Endometrial microvascular endothelial cells (primary cell): ENCODE measurements at regions not wholly inside any gene's neighbourhood (a gene's known extent, or its start where the extent isn't known, plus 50 kb on each side); places are given as distances from the start of the nearest gene placed in this dataset.
"Not testable (repeated sequence)": the region's sequence is repeated elsewhere in the genome, so short reads cannot be mapped to it uniquely, and the experiment has no call there.

Source experiments
- in situ Hi-C: cut with HindIII; loops from 2 replicates; pipeline ENCODE4 v1.10.0; 2017; ENCODE audit warnings: low sequenced_read_pairs, low pct_unique_long_range_greater_than_20kb; ENCODE audit errors: inconsistent ontology term

- in situ Hi-C loops = no loop called here
Observed at GRCh38 chr20:48375804-48376203, 452.0 kb downstream of the PREX1 start.

DNA sequence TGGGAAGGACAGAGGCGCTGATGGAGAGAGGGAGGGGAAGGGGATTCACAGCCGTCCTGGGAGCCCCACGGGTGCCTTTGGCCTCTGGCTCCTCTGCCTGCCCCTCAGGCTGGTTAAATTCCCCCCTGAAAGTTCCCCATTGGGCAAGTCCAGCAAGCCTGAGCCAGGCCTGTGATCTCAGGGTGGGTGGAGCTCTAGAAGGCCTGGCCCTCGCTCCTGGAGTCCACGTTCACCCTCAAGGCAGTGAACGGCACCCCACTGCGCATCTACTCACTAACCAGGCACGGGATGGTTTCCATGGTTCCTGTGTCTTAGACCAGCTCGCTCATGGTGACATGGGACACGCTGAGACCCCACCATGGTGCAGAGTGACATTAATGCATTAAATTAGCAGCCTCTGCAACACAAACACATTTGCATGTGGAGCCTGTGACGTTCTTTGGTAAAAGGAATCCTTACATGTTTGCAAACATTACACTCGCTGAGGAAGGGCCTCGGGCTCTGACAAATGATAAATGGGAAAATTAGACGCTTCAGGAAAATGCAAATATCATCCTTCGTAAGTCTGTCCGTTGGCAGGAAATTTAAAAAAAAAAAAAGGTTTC, 452.7 kb downstream of the PREX1 start:
- in situ Hi-C loops = no loop called here

DNA sequence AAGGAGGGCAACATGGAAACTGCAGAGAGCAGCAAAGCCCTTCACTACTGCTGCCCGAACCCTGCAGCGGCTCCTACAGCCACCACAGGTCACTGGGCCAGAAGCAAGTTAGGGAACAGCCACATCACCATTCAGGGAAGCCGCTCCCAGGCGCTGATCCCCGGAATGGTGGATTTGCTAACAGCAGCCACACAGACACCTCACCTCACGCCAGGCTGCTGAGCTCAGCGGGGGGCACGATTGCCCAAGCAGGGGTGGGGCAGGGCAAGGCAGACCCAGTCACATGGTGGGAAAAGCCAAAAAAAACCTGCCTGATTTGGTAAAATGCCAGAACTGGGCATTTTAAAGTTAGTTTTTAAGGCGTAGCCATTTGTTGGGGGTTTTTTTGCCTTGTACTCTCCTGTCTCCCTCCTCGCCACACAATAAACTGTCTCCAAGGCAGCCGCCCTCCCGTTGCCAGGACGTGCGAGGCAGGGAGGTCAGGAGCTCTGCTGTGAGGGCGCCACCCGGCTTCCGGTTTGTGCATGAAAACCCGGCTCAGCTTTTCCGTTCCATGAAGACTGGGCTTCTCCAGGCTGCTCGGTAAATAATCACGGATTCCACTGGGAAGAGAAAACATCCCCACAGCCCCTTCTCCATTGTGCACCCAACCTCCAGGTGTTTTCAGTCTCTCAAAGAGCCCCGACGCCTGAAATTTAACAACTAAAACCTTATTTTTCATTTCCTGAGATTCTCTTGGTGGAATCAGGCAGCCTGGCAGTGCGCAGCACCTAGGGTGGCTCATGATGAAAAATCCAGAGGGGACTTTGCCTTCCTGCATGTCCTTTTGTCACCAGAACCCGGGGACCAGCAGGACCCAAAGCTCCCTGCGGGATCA, 453.5 kb downstream of the PREX1 start:
- in situ Hi-C loops = not testable (repeated sequence)

GRCh38 chr20:48373555-48373934, 454.3 kb downstream of the PREX1 start:
- in situ Hi-C loops = no loop called here

- in situ Hi-C loops = not testable (repeated sequence)
Observed at GRCh38 chr20:48372851-48373554, 454.8 kb downstream of the PREX1 start.

DNA sequence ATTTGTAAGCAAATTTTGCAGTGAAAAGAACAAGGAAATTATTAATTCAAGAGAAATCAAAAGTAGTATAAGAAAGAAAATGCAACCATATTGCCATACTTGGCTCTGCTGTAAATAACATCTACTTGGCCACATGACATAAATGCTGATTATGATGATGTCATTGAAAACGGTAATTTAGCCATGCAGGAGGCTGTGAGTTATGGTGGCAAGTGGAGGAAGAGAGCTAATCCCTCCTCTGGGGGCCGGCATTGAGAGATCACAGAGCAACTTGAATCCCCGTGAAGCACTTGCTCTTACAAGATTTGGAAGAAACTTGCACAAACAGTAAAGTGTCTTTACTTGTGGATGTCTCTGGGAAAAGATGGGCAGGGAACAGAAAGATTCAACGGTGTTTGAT, 456.6 kb downstream of the PREX1 start:
- in situ Hi-C loops = no loop called here

DNA sequence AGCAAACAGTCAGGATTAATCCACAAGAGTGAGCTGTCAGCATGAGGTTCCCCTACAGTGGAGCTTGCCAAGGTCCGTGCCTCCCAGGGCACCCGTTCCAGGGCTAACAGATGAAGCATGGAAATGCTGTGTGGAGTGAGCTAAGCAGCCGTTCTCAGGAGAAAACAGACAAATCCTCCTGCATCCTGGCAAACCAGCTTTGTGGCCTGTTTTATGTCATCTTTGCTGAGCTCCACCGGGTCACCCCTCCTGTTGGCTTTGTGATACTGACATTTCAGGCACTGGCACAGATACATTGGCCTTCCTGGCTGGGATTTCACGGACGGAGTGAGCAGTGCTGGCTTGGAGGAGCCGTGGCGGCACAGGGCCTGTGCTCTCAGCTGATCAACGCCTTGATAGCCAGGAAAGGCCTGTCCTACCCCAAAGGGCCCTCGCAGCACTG, 459.2 kb downstream of the PREX1 start:
- in situ Hi-C loops = not testable (repeated sequence)

- in situ Hi-C loops = not testable (repeated sequence)
Observed at GRCh38 chr20:48367541-48368358, 460.0 kb downstream of the PREX1 start.

- in situ Hi-C loops = no loop called here
Observed at GRCh38 chr20:48366230-48366629, 461.6 kb downstream of the PREX1 start.

- in situ Hi-C loops = no loop called here
Observed at GRCh38 chr20:48364688-48365421, 462.9 kb downstream of the PREX1 start.

DNA sequence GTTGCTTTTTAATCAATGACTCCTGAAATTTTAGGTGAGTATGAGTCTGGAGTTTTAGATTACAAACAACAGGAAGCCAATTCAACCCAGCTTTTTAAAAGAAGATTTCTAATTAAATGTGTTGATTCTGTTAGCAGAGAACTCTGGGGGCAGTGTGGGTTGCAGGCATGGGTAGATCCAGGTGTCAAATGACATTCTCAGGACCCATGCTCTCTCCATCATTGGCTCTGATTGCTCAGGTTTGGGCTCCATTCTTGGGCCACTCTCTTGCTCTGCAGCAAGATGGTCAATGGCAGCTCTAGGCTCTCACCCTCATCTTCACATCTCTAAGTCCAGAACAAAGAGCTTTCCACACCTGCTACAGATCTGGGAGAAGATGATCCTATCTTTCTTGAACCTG, 463.7 kb downstream of the PREX1 start:
- in situ Hi-C loops = no loop called here

DNA sequence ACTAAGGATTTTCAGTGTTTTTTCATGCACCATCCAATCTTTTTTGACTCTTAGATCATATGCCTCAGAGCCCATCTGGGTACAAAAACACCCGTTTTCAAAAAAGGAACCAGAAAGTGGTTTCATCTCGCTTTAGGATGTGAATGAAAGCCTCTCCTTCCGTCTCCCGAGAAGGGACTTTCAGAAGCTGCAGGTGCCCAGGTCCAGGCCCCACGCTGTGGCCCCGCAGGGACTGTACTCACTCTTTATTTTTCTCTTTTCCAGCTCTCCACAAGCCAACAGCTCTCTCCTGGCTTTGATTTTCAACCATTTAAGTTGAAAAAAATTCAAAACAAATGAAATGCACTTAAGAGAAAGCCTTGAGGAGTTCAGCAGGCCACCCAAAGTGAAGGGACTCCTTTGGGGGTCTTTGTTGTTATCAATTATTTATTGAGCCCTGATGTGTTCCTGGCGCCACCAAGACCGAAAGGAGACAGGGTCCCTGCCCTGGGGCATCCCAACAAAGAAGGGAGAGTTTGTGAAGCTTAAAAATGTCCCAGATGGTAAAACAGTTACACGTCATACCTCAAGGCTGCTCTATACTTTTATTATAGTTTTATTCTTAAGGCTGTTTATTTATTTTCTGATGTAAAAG, 467.3 kb downstream of the PREX1 start:
- in situ Hi-C loops = no loop called here

- in situ Hi-C loops = no loop called here
Observed at GRCh38 chr20:48359692-48360341, 468.0 kb downstream of the PREX1 start.

DNA sequence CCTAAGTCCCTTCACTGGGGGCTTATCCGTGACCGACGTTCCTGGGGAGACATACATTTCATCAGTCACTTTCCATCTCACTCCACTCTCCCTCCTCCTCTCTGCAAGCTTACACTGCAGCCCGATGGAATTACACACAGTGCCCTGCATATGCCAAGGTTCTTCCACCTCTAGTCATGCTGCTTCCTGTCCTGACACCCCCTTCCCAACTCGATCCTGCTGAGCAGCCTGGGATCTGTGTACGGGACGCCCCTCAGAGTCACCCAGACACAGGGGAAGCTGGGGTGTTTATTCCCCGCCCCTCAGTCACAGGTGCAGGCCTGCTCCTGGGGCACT, 468.8 kb downstream of the PREX1 start:
- in situ Hi-C loops = not testable (repeated sequence)

DNA sequence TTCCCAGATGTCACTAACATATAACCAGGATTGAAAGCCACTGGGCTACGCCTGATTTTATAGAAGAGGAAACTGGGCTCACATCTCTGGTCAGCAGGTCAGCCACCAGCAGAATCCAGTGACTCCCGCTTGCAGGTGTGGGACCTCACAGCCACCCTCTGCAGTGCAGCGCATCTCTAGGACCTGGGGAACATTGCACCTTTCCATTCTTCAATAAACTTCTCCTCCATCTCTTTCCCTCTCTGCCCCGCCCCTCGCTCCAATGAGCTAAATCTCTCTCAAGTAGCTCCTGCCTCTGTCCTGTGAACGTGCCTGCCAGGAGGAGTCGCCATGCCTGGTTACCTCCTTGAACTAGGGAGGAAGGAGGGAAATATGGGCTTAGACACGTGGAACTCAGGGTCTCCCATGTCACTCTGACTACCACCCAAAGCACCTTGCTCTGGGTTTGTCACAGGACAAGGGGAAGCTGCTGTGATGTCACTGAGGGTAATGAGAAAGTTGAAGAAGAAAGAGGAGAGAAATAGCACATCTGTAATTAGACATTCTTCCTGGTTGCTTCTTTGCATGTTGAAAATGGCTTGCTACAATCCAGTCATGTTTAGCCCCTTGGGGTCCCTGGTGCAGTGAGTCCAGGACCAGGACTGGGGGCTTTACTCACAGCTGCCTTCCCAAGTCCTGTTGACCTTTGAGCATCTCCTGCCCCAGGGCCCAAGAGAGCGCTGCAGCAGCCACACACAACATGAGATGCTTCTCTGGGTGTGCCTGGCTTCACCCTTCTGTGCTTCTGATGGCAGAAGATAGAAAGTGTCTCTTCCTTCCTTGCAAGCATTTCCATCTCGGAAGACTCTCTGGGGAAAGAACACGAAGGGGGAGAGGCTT, 469.4 kb downstream of the PREX1 start:
- in situ Hi-C loops = no loop called here

- in situ Hi-C loops = no loop called here
Observed at GRCh38 chr20:48357714-48358113, 470.1 kb downstream of the PREX1 start.

GRCh38 chr20:48354903-48355302, 472.9 kb downstream of the PREX1 start:
- in situ Hi-C loops = no loop called here
